Neural progenitor cell (in vitro differentiated cells): ENCODE measurements at regions not wholly inside any gene's neighbourhood (a gene's known extent, or its start where the extent isn't known, plus 50 kb on each side); places are given as distances from the start of the nearest gene placed in this dataset.

Source experiments
- EZH2 ChIP-seq: fragments of 200-600 bp; sonication (generic); IDR thresholded peaks from 2 replicates; pipeline ENCODE4 v1.6.1; 2017; ENCODE audit warnings: antibody characterized with exemption, mild to moderate bottlenecking, moderate library complexity
- EZH2phosphoT487 ChIP-seq: fragments of 200-600 bp; sonication (generic); IDR thresholded peaks from 2 replicates; pipeline ENCODE4 v1.6.1; 2017; ENCODE audit warnings: antibody characterized with exemption
- TF ChIP-seq, protein P1 (sequence below): fragments of 200-600 bp; sonication (generic); IDR thresholded peaks from 2 replicates; pipeline ENCODE4 v1.5.1; 2017; ENCODE audit warnings: antibody characterized with exemption, mild to moderate bottlenecking

GRCh38 chr15:69845159-69845558 lies 252.6 kb downstream of the TLE3 start:
- TF ChIP-seq, protein P1, sequence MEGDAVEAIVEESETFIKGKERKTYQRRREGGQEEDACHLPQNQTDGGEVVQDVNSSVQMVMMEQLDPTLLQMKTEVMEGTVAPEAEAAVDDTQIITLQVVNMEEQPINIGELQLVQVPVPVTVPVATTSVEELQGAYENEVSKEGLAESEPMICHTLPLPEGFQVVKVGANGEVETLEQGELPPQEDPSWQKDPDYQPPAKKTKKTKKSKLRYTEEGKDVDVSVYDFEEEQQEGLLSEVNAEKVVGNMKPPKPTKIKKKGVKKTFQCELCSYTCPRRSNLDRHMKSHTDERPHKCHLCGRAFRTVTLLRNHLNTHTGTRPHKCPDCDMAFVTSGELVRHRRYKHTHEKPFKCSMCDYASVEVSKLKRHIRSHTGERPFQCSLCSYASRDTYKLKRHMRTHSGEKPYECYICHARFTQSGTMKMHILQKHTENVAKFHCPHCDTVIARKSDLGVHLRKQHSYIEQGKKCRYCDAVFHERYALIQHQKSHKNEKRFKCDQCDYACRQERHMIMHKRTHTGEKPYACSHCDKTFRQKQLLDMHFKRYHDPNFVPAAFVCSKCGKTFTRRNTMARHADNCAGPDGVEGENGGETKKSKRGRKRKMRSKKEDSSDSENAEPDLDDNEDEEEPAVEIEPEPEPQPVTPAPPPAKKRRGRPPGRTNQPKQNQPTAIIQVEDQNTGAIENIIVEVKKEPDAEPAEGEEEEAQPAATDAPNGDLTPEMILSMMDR = no peak
- no peak for TF ChIP-seq EZH2phosphoT487
- no peak for TF ChIP-seq EZH2
